GM23338 (cell line): ENCODE measurements at regions not wholly inside any gene's neighbourhood (a gene's known extent, or its start where the extent isn't known, plus 50 kb on each side); places are given as distances from the start of the nearest gene placed in this dataset.

ENCODE experiments used
- ATAC-seq: fragments of 200-7000 bp; cut with Tn5 transposase; 3 replicates; pipeline ENCODE4 v1.9.1; 2020
- DNase-seq: peaks from one replicate; pipeline ENCODE4 v3.0.0-alpha.2; 2015; ENCODE audit warnings: low spot score
- H2AFZ ChIP-seq: fragments of 200-600 bp; sonication (generic); 2 replicates; pipeline ENCODE4 v1.8.0; 2016; ENCODE audit warnings: antibody characterized with exemption, mild to moderate bottlenecking, moderate library complexity
- H3F3A ChIP-seq: fragments of 200-600 bp; sonication (generic); replicated peaks from 2 replicates; pipeline ENCODE4 v1.8.0; 2017; ENCODE audit warnings: antibody characterized with exemption, mixed run types, low read depth
- H3K27ac ChIP-seq: fragments of 200-600 bp; sonication (generic); 2 replicates; pipeline ENCODE4 v1.6.1; 2016; ENCODE audit warnings: low read depth
- H3K27me3 ChIP-seq: fragments of 200-600 bp; sonication (generic); 2 replicates; pipeline ENCODE4 v1.8.0; 2016; ENCODE audit warnings: mild to moderate bottlenecking, mixed run types, moderate library complexity; ENCODE audit not compliant: insufficient read depth
- H3K36me3 ChIP-seq: fragments of 200-600 bp; sonication (generic); 2 replicates; pipeline ENCODE4 v1.8.0; 2016; ENCODE audit warnings: mild to moderate bottlenecking; ENCODE audit not compliant: insufficient read depth
- H3K4me1 ChIP-seq: fragments of 200-600 bp; sonication (generic); 2 replicates; pipeline ENCODE4 v1.8.0; 2016; ENCODE audit warnings: mild to moderate bottlenecking, moderate library complexity; ENCODE audit not compliant: insufficient read depth
- H3K4me2 ChIP-seq: fragments of 200-600 bp; sonication (generic); 2 replicates; pipeline ENCODE4 v1.7.1; 2017; ENCODE audit warnings: mixed run types
- H3K4me3 ChIP-seq: fragments of 200-600 bp; sonication (generic); 2 replicates; pipeline ENCODE4 v1.6.1; 2016; ENCODE audit warnings: mixed run types
- H3K79me2 ChIP-seq: fragments of 200-600 bp; sonication (generic); replicated peaks from 2 replicates; pipeline ENCODE4 v1.8.0; 2017; ENCODE audit warnings: mild to moderate bottlenecking; ENCODE audit not compliant: insufficient read depth
- H3K9me2 ChIP-seq: fragments of 200-600 bp; sonication (generic); 2 replicates; pipeline ENCODE4 v1.8.0; 2017; ENCODE audit not compliant: insufficient read depth
- H4K20me1 ChIP-seq: fragments of 200-600 bp; sonication (generic); replicated peaks from 2 replicates; pipeline ENCODE4 v1.8.0; 2017; ENCODE audit warnings: mild to moderate bottlenecking; ENCODE audit not compliant: insufficient read depth
- H3K27ac Mint-ChIP-seq: 2 replicates; pipeline ENCODE4 v1.8.0; 2020; ENCODE audit warnings: inconsistent platforms, mild to moderate bottlenecking, moderate library complexity, mixed read lengths
- H3K27me3 Mint-ChIP-seq: 3 replicates; pipeline ENCODE4 v1.8.0; 2022; ENCODE audit warnings: low read depth, mild to moderate bottlenecking, moderate library complexity, mixed read lengths, inconsistent platforms; ENCODE audit not compliant: insufficient read depth, poor library complexity
- H3K36me3 Mint-ChIP-seq: 3 replicates; pipeline ENCODE4 v1.8.0; 2021; ENCODE audit warnings: low read depth, mild to moderate bottlenecking, inconsistent platforms, moderate library complexity, mixed read lengths
- H3K4me1 Mint-ChIP-seq: 3 replicates; pipeline ENCODE4 v1.8.0; 2020; ENCODE audit warnings: mild to moderate bottlenecking, inconsistent platforms, mixed read lengths
- H3K4me3 Mint-ChIP-seq: 3 replicates; pipeline ENCODE4 v1.8.0; 2021; ENCODE audit warnings: moderate library complexity, mild to moderate bottlenecking, inconsistent platforms, mixed read lengths
- H3K9me3 Mint-ChIP-seq: 3 replicates; pipeline ENCODE4 v1.8.0; 2020; ENCODE audit warnings: moderate library complexity, mild to moderate bottlenecking, inconsistent platforms, mixed read lengths
- EZH2 ChIP-seq: fragments of 200-600 bp; sonication (generic); IDR thresholded peaks from one replicate; pipeline ENCODE4 v1.8.0; 2017; ENCODE audit warnings: antibody characterized with exemption, mild to moderate bottlenecking, low read depth; ENCODE audit not compliant: unreplicated experiment
- NANOG ChIP-seq: IDR thresholded peaks from 2 replicates; pipeline ENCODE4 v1.6.1; 2016; ENCODE audit warnings: antibody characterized with exemption, borderline replicate concordance
- POLR2AphosphoS5 ChIP-seq: IDR thresholded peaks from 2 replicates; pipeline ENCODE4 v1.6.1; 2016; ENCODE audit warnings: antibody characterized with exemption, low read depth
- ZNF114 ChIP-seq: fragments of 250-450 bp; sonication (Bioruptor Pico); IDR thresholded peaks from 2 replicates; pipeline ENCODE4 v1.5.0; 2020; ENCODE audit warnings: mild to moderate bottlenecking, moderate library complexity
- ZNF331 ChIP-seq: fragments of 250-450 bp; sonication (Bioruptor Pico); IDR thresholded peaks from 2 replicates; pipeline ENCODE4 v1.5.0; 2020; ENCODE audit warnings: low read depth, mild to moderate bottlenecking, moderate library complexity
- TF ChIP-seq, protein P1 (sequence below): IDR thresholded peaks from one replicate; pipeline ENCODE4 v1.6.1; 2018; ENCODE audit warnings: antibody characterized with exemption; ENCODE audit not compliant: unreplicated experiment
- TF ChIP-seq, protein P2 (sequence below), 2 experiments: fragments of 200-600 bp in 1 of 2; sonication (generic) in 1 of 2; conservative IDR thresholded peaks; 2 replicates each; pipeline versions ENCODE4 v1.5.1 to v1.6.1; 2016 to 2017; ENCODE audit warnings: antibody characterized with exemption in 2 of 2, low read depth in 2 of 2, mild to moderate bottlenecking in 2 of 2, moderate library complexity in 1 of 2

DNA sequence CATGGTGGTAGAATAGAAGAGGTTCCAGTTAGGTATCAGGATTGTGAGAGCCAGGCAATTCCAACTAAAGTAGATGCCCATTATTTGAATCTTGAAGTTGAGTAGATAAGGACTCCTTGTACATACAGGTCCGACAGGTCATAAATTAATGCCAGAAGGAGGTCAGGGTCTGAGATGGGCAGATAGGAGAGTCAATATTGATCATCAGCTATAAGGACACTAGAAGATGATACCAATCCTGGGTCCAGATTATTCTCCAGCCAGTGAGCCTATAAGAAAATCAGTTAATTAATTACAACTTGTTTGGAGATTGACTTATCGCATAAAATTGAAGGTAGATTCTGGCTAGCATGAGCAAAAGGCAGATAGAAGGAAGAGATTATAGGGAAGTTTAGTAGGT is 378.4 kb upstream of the NAALADL2 start:
- H3K9me2 ChIP-seq = peaks cover 8% of the 10 kb centered on the region; the same call in 1 of the 2 replicates
- H4K20me1 ChIP-seq = no peaks in the 10 kb centered on the region
- no peak overlapping the region for H3K27ac Mint-ChIP-seq
- ATAC-seq (no peak), DNase-seq (no peak)
- H3K4me3 Mint-ChIP-seq = no peak overlapping the region
- H3K9me3 Mint-ChIP-seq = no peaks in the 10 kb centered on the region
- no peak overlapping the region for H2AFZ ChIP-seq
- TF ChIP-seq ZNF114 (CRISPR knock-in tag) (no peak), NANOG (no peak), POLR2AphosphoS5 (no peak)
- TF ChIP-seq, protein P1, sequence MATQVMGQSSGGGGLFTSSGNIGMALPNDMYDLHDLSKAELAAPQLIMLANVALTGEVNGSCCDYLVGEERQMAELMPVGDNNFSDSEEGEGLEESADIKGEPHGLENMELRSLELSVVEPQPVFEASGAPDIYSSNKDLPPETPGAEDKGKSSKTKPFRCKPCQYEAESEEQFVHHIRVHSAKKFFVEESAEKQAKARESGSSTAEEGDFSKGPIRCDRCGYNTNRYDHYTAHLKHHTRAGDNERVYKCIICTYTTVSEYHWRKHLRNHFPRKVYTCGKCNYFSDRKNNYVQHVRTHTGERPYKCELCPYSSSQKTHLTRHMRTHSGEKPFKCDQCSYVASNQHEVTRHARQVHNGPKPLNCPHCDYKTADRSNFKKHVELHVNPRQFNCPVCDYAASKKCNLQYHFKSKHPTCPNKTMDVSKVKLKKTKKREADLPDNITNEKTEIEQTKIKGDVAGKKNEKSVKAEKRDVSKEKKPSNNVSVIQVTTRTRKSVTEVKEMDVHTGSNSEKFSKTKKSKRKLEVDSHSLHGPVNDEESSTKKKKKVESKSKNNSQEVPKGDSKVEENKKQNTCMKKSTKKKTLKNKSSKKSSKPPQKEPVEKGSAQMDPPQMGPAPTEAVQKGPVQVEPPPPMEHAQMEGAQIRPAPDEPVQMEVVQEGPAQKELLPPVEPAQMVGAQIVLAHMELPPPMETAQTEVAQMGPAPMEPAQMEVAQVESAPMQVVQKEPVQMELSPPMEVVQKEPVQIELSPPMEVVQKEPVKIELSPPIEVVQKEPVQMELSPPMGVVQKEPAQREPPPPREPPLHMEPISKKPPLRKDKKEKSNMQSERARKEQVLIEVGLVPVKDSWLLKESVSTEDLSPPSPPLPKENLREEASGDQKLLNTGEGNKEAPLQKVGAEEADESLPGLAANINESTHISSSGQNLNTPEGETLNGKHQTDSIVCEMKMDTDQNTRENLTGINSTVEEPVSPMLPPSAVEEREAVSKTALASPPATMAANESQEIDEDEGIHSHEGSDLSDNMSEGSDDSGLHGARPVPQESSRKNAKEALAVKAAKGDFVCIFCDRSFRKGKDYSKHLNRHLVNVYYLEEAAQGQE = no peak
- H3K4me1 Mint-ChIP-seq = no peaks in the 10 kb centered on the region
- H3K36me3 ChIP-seq = no peaks in the 10 kb centered on the region
- no peaks in the 10 kb centered on the region for H3K27me3 Mint-ChIP-seq
- no peaks in the 10 kb centered on the region for H3K79me2 ChIP-seq
- H3F3A ChIP-seq = no peaks in the 10 kb centered on the region
- no peaks in the 10 kb centered on the region for H3K36me3 Mint-ChIP-seq
- no peak overlapping the region for H3K4me2 ChIP-seq
- H3K4me3 ChIP-seq = no peak overlapping the region
- no peaks in the 10 kb centered on the region for H3K4me1 ChIP-seq
- no peaks in the 10 kb centered on the region for H3K27me3 ChIP-seq
- H3K27ac ChIP-seq = no peak overlapping the region

DNA sequence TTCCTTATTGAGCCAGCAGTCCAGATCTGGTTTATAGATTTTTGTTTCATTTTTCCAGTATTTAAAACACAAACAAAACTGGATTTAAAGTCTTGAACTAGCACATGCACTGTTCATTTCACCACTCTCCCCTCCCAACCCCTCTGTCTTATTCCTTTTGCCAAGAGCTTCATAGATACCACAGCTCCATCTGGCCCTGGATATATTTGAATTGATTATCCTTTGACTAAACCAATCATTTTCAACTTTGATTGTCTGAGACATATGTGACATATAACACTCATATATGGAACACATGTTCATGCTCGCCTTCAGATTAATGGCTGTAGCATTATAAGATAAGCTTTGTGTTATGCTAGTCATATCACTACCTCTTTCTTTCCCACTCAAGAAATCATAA is 376.6 kb upstream of the NAALADL2 start:
- no peak overlapping the region for H2AFZ ChIP-seq
- no peak overlapping the region for H3K4me3 ChIP-seq
- ATAC-seq = no peak
- no peak for DNase-seq
- Mint-ChIP-seq H3K27me3 (no peaks in the 10 kb centered on the region), H3K4me3 (no peak overlapping the region), H3K4me1 (no peaks in the 10 kb centered on the region), H3K36me3 (no peaks in the 10 kb centered on the region), H3K9me3 (no peaks in the 10 kb centered on the region), H3K27ac (no peak overlapping the region)
- H3K79me2 ChIP-seq = no peaks in the 10 kb centered on the region
- no peaks in the 10 kb centered on the region for H4K20me1 ChIP-seq
- no peaks in the 10 kb centered on the region for H3K4me1 ChIP-seq
- no peak overlapping the region for H3K4me2 ChIP-seq
- no peaks in the 10 kb centered on the region for H3K27me3 ChIP-seq
- H3K36me3 ChIP-seq = no peaks in the 10 kb centered on the region
- no peaks in the 10 kb centered on the region for H3F3A ChIP-seq
- peaks cover 8% of the 10 kb centered on the region; the same call in 1 of the 2 replicates for H3K9me2 ChIP-seq
- no peak overlapping the region for H3K27ac ChIP-seq
- TF ChIP-seq EZH2 (no peak), NANOG (no peak), POLR2AphosphoS5 (no peak), ZNF331 (no peak), ZNF114 (CRISPR knock-in tag) (no peak)
- TF ChIP-seq, protein P1 = no peak
- TF ChIP-seq, protein P2, sequence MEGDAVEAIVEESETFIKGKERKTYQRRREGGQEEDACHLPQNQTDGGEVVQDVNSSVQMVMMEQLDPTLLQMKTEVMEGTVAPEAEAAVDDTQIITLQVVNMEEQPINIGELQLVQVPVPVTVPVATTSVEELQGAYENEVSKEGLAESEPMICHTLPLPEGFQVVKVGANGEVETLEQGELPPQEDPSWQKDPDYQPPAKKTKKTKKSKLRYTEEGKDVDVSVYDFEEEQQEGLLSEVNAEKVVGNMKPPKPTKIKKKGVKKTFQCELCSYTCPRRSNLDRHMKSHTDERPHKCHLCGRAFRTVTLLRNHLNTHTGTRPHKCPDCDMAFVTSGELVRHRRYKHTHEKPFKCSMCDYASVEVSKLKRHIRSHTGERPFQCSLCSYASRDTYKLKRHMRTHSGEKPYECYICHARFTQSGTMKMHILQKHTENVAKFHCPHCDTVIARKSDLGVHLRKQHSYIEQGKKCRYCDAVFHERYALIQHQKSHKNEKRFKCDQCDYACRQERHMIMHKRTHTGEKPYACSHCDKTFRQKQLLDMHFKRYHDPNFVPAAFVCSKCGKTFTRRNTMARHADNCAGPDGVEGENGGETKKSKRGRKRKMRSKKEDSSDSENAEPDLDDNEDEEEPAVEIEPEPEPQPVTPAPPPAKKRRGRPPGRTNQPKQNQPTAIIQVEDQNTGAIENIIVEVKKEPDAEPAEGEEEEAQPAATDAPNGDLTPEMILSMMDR (conservative IDR thresholded peaks at IDR 0.05; ENCODE audit: low read depth in 2 of 2) = no peak
